Esophagus muscularis mucosa (tissue), 4 donors: ENCODE measurements at regions not wholly inside any gene's neighbourhood (a gene's known extent, or its start where the extent isn't known, plus 50 kb on each side); places are given as distances from the start of the nearest gene placed in this dataset.

Experiments used
- DNase-seq: peaks from one replicate; pipeline ENCODE4 v3.0.0-alpha.2; 2017; ENCODE audit errors: extremely low spot score
- H3K27ac ChIP-seq, 4 donors: fragments of 200-600 bp; sonication (generic); replicated peaks in 1 of 4; 1 replicate in 3 of 4; 2 replicates in 1 of 4; pipeline ENCODE4 v1.5.1; 2016 to 2019; ENCODE audit warnings: mild to moderate bottlenecking in 1 of 4
- H3K27me3 ChIP-seq, 4 donors: fragments of 200-600 bp; sonication (generic); one replicate each; pipeline versions ENCODE4 v1.5.1 to v1.6.0; 2016 to 2019
- H3K36me3 ChIP-seq, 4 donors: fragments of 200-600 bp; sonication (generic); one replicate each; pipeline ENCODE4 v1.5.1; 2016 to 2019
- H3K4me1 ChIP-seq, 4 donors: fragments of 200-600 bp; sonication (generic); one replicate each; pipeline ENCODE4 v1.5.1; 2016 to 2019
- H3K4me3 ChIP-seq, 4 donors: fragments of 200-600 bp; sonication (generic); 1 replicate in 2 of 4; 2 replicates in 2 of 4; pipeline ENCODE4 v1.5.1; 2016 to 2019; ENCODE audit warnings: mild to moderate bottlenecking in 4 of 4, moderate library complexity in 1 of 4
- H3K9me3 ChIP-seq, 4 donors: fragments of 200-600 bp; sonication (generic); 1 replicate in 3 of 4; 2 replicates in 1 of 4; pipeline ENCODE4 v1.5.1; 2016 to 2019
- EP300 ChIP-seq: sonication (generic); formaldehyde crosslinking; IDR thresholded peaks from one replicate; pipeline ENCODE4 v1.6.1; 2017; ENCODE audit warnings: antibody characterized with exemption
- POLR2A ChIP-seq: fragments of 450-650 bp; IDR thresholded peaks from one replicate; pipeline ENCODE4 v1.6.1; 2017; ENCODE audit warnings: antibody characterized with exemption, moderate library complexity, mild to moderate bottlenecking, low read depth
- POLR2AphosphoS5 ChIP-seq, 2 donors: sonication (generic); formaldehyde crosslinking; IDR thresholded peaks; one replicate each; pipeline ENCODE4 v1.6.1; 2017; ENCODE audit warnings: antibody characterized with exemption in 2 of 2
- WGBS: methylation state at CpG from one replicate; pipeline ENCODE4 v1.1.5; 2018; 5-methylcytosine and 5-hydroxymethylcytosine counted together
- intact Hi-C: fragments of 100-400 bp; cut with DNase I; formaldehyde crosslinking; loops from one replicate; pipeline ENCODE4 v1.15.1; 2023
- TF ChIP-seq, protein P1 (sequence below), 3 experiments: fragments of 200-600 bp in 2 of 3; fragments of 450-650 bp in 1 of 3; sonication (generic) in 2 of 3; IDR thresholded peaks; one replicate each; pipeline ENCODE4 v1.5.1; 2017 to 2019; ENCODE audit warnings: antibody characterized with exemption in 3 of 3, mild to moderate bottlenecking in 2 of 3, moderate library complexity in 1 of 3

DNA sequence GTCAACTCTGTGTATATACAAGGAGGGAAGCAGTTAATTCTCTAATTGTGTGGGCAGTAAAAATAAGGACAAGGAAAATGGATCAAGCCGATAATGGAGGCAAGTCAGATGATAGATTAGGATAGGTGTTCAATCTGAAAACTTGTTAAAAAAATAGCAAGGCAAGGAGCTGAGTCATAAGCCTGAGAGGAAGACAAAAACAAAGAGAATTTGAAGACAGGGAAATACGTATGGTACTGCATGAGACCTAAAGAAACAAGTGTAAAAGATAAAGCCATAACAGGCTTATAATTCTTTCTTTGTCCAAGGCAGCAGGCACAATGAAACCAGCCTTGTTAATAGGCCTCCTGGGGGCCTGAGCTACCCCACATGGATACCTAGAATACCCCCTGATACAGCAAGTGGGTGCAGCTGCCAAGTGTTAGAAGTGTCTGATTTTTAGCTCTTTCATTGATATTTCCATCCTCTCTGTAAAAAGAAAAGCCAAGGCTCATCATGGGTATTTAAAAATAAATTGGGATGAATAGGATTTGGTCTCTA lies 1570.6 kb upstream of the LRRTM3 start:
- 85% methylated on average over 2 of the region's 2 CpGs for WGBS
- no peak for DNase-seq

DNA sequence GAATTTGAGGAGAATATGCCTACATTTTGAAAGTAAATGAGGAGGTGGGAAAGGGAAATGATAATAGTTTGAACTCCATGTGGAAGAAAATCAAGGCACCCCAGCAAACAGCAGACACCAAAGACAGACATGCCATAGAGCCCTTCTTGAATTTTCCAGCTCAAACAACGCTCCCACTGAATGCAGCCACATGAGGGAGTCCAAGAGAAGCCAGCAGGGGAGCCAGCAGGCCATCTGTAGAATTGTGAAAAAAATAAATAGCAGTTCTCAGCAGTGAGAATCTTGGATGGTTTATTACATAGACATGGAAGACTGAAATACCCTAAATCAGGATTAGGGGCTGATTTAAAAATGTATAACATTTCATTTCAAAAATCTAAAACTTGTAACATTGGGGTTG lies 1567.3 kb upstream of the LRRTM3 start:
- Histone ChIP-seq H3K36me3 (no peaks in the 10 kb centered on the region), H3K27me3 (no peaks in the 10 kb centered on the region), H3K4me1 (no peaks in the 10 kb centered on the region), H3K27ac (no peak overlapping the region), H3K9me3 (no peaks in the 10 kb centered on the region), H3K4me3 (no peak overlapping the region)
- 78% methylated on average over 1 of the region's 1 CpG for WGBS
- intact Hi-C loops, result no loop called here
- TF ChIP-seq POLR2A, result no peak
- no peak for TF ChIP-seq EP300
- TF ChIP-seq, protein P1, sequence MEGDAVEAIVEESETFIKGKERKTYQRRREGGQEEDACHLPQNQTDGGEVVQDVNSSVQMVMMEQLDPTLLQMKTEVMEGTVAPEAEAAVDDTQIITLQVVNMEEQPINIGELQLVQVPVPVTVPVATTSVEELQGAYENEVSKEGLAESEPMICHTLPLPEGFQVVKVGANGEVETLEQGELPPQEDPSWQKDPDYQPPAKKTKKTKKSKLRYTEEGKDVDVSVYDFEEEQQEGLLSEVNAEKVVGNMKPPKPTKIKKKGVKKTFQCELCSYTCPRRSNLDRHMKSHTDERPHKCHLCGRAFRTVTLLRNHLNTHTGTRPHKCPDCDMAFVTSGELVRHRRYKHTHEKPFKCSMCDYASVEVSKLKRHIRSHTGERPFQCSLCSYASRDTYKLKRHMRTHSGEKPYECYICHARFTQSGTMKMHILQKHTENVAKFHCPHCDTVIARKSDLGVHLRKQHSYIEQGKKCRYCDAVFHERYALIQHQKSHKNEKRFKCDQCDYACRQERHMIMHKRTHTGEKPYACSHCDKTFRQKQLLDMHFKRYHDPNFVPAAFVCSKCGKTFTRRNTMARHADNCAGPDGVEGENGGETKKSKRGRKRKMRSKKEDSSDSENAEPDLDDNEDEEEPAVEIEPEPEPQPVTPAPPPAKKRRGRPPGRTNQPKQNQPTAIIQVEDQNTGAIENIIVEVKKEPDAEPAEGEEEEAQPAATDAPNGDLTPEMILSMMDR (IDR thresholded peaks at IDR 0.05), result peak in 1 of 3 experiments; percentile 17
- no peak for TF ChIP-seq POLR2AphosphoS5 (IDR thresholded peaks at IDR 0.05)
- DNase-seq, result no peak

More for the DNA sequence above, 1570.6 kb upstream of the LRRTM3 start:
- Histone ChIP-seq H3K4me1 (no peaks in the 10 kb centered on the region), H3K4me3 (no peak overlapping the region), H3K27ac (no peak overlapping the region), H3K36me3 (no peaks in the 10 kb centered on the region), H3K27me3 (no peaks in the 10 kb centered on the region), H3K9me3 (no peaks in the 10 kb centered on the region)
- TF ChIP-seq, protein P1 (IDR thresholded peaks at IDR 0.05), result no peak
- TF ChIP-seq POLR2AphosphoS5 (IDR thresholded peaks at IDR 0.05), result no peak
- no peak for TF ChIP-seq EP300
- TF ChIP-seq POLR2A, result no peak
- intact Hi-C loops, result no loop called here

DNA sequence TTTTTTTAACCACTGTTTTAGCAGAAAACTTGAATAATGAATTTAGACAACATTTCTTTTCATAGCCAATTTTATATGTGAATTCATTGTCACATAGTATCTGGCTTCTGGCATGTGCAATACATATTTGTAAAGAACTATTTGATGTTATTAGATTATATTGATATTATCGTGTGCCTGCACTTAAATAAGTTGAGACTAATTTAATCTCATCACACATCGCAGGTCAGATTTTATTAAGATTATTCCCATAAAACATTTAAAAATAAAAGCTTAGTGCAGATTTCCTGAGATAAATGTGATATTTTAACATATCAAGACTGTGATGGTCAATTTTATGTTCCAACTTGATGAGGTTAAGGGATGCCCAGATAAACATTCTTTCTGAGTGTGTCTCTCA lies 1565.3 kb upstream of the LRRTM3 start:
- 92% methylated on average over 2 of the region's 2 CpGs for WGBS
- no peaks in the 10 kb centered on the region for H3K4me1 ChIP-seq
- no peaks in the 10 kb centered on the region for H3K36me3 ChIP-seq
- no peak overlapping the region for H3K27ac ChIP-seq
- intact Hi-C loops, result no loop called here
- TF ChIP-seq, protein P1 (IDR thresholded peaks at IDR 0.05), result no peak
- TF ChIP-seq EP300, result no peak
- no peak for TF ChIP-seq POLR2A
- no peak for TF ChIP-seq POLR2AphosphoS5 (IDR thresholded peaks at IDR 0.05)
- no peak overlapping the region for H3K4me3 ChIP-seq
- H3K27me3 ChIP-seq, result no peaks in the 10 kb centered on the region
- no peak for DNase-seq
- no peaks in the 10 kb centered on the region for H3K9me3 ChIP-seq

DNA sequence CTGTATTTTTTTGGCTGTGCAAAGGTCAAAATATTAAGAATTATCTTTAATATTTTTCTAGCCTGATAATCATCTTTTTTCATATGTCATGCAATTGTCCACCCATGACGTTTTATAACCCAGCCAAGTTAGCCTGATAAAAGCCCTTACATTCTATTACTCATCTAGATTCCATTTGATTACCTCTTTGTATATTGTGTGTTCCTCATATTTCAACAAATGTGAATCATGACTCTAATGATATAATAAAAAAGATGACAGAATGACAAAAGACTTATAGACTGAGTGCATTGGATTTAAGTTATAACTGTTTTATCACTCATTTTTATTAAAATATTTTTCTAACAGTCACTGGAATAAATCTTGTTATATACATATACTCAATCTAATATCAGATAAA lies 1560.0 kb upstream of the LRRTM3 start:
- DNase-seq, result no peak
- Histone ChIP-seq H3K27me3 (no peaks in the 10 kb centered on the region), H3K27ac (no peak overlapping the region), H3K4me1 (no peaks in the 10 kb centered on the region), H3K4me3 (no peak overlapping the region), H3K36me3 (no peaks in the 10 kb centered on the region), H3K9me3 (no peaks in the 10 kb centered on the region)
- 60% methylated on average over 1 of the region's 1 CpG for WGBS
- TF ChIP-seq, protein P1 (IDR thresholded peaks at IDR 0.05), result no peak
- intact Hi-C loops, result no loop called here

DNA sequence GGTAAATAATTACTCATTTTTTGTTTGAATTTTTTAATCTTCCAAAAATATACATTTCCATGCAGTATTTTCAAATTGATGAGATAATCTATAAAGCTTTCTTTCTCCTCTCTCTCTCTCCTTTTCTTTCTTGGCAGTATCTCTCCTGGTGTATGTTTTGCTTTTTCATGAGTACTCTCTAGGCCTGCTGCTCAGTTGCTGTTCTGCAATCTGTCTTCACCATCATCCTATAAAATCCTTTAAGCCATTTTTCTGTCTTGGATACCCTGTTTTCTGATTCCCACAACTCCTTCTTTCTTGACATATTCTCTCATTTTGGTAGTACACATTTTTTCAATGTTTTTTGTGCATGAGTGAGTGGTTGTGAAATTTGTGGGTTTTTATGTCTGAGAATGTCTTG lies 1558.1 kb upstream of the LRRTM3 start:
- intact Hi-C loops, result no loop called here

More for the DNA sequence above, 1558.1 kb upstream of the LRRTM3 start:
- DNase-seq, result no peak
- H3K9me3 ChIP-seq, result no peaks in the 10 kb centered on the region
- H3K36me3 ChIP-seq, result no peaks in the 10 kb centered on the region
- H3K4me3 ChIP-seq, result no peak overlapping the region
- TF ChIP-seq, protein P1 (IDR thresholded peaks at IDR 0.05), result no peak
- TF ChIP-seq POLR2A (no peak), POLR2AphosphoS5 (IDR thresholded peaks at IDR 0.05) (no peak), EP300 (no peak)
- H3K27ac ChIP-seq, result no peak overlapping the region
- H3K27me3 ChIP-seq, result no peaks in the 10 kb centered on the region
- H3K4me1 ChIP-seq, result no peaks in the 10 kb centered on the region
